HCT116 (cell line): ENCODE measurements at regions not wholly inside any gene's neighbourhood (a gene's known extent, or its start where the extent isn't known, plus 50 kb on each side); places are given as distances from the start of the nearest gene placed in this dataset.

Experiments used
- ATAC-seq: fragments of 200-7000 bp; cut with Tn5 transposase; 2 replicates; pipeline ENCODE4 v1.9.1; 2020; ENCODE audit warnings: mild to moderate bottlenecking, moderate library complexity
- BruUV-seq: library from RNA; stranded (reverse); fragments of 400-500 nt; replicated peaks from 2 replicates; lab custom pipeline; 2021; lab: Mats Ljungman, UMichigan
- CTCF ChIA-PET: fragments of 300-600 bp; sonication (Branson Sonifier 250); formaldehyde crosslinking; loops from one replicate; lab custom pipeline; 2021; ENCODE audit warnings: antibody characterized with exemption; lab: Charles Lee
- POLR2A ChIA-PET: fragments of 300-600, 350-600 bp; sonication (Branson Sonifier 250); formaldehyde crosslinking; loops from one replicate; lab custom pipeline; 2021; ENCODE audit warnings: antibody characterized with exemption; lab: Charles Lee
- RAD21 ChIA-PET, 2 experiments: fragments of 300-600 bp; sonication (Branson Sonifier 250); formaldehyde crosslinking; loops; one replicate each; lab custom pipeline; 2023; ENCODE audit warnings: low total read pairs in 2 of 2; ENCODE audit not compliant: uncharacterized antibody in 2 of 2, unreplicated experiment in 2 of 2, low non-redundant PET in 1 of 2; lab: Charles Lee
- DNase-seq: peaks from one replicate; pipeline ENCODE4 v3.0.0-alpha.2; 2010; ENCODE audit warnings: low read depth, low spot score
- H2AFZ ChIP-seq: fragments of 200-600 bp; shearing (Covaris generic), sonication (generic); 2 replicates; pipeline ENCODE4 v1.6.1; 2017; ENCODE audit warnings: low read depth, mixed run types, mixed read lengths, antibody characterized with exemption, low read length; ENCODE audit not compliant: poor library complexity, severe bottlenecking
- H3K27ac ChIP-seq: 2 replicates; pipeline ENCODE4 v1.5.1; 2012; ENCODE audit warnings: low read depth, low read length
- H3K27me3 ChIP-seq: fragments of 200-600 bp; sonication (generic); 2 replicates; pipeline ENCODE4 v1.6.1; 2016; ENCODE audit warnings: mixed run types, low read length, mixed read lengths; ENCODE audit not compliant: insufficient read depth
- H3K36me3 ChIP-seq, 2 experiments: fragments of 200-500 bp in 1 of 2; fragments of 200-600 bp in 1 of 2; sonication (Bioruptor generic) in 1 of 2; sonication (generic) in 1 of 2; 2 replicates each; pipeline versions ENCODE4 v1.5.1 to v1.6.1; 2014 to 2016; ENCODE audit warnings: low read length in 2 of 2, inconsistent platforms in 1 of 2, mixed read lengths in 1 of 2, mixed run types in 1 of 2; ENCODE audit not compliant: insufficient read depth in 2 of 2, control insufficient read depth in 1 of 2
- H3K4me1 ChIP-seq, 2 experiments: fragments of 200-600 bp in 1 of 2; sonication (generic) in 1 of 2; 2 replicates each; pipeline versions ENCODE4 v1.5.1 to v1.6.1; 2012 to 2017; ENCODE audit warnings: low read length in 2 of 2, inconsistent platforms in 1 of 2, mild to moderate bottlenecking in 1 of 2, mixed read lengths in 1 of 2, mixed run types in 1 of 2, moderate library complexity in 1 of 2; ENCODE audit not compliant: insufficient read depth in 2 of 2, control insufficient read depth in 1 of 2
- H3K4me2 ChIP-seq: fragments of 200-600 bp; sonication (generic); 2 replicates; pipeline ENCODE4 v1.6.1; 2017; ENCODE audit warnings: mixed run types, low read length, mixed read lengths
- H3K4me3 ChIP-seq, 2 experiments: fragments of 200-600 bp in 1 of 2; sonication (generic) in 1 of 2; replicated peaks in 1 of 2; 2 replicates each; pipeline ENCODE4 v1.5.1; 2011 to 2016; ENCODE audit warnings: low read length in 2 of 2, control low read depth in 1 of 2, low read depth in 1 of 2, mild to moderate bottlenecking in 1 of 2, mixed read lengths in 1 of 2, mixed run types in 1 of 2
- H3K79me2 ChIP-seq: fragments of 200-600 bp; sonication (generic); 2 replicates; pipeline ENCODE4 v1.6.1; 2017; ENCODE audit warnings: mild to moderate bottlenecking, mixed run types, low read length, moderate library complexity, mixed read lengths; ENCODE audit not compliant: insufficient read depth
- H3K9ac ChIP-seq: fragments of 200-600 bp; sonication (generic); 2 replicates; pipeline ENCODE4 v1.6.1; 2016; ENCODE audit warnings: low read length, mixed read lengths
- H3K9me2 ChIP-seq: fragments of 200-600 bp; sonication (generic), shearing (Covaris generic); 2 replicates; pipeline ENCODE4 v1.6.1; 2017; ENCODE audit warnings: mixed run types, mild to moderate bottlenecking, moderate library complexity; ENCODE audit not compliant: insufficient read depth
- H3K9me3 ChIP-seq, 2 experiments: fragments of 200-500 bp in 1 of 2; fragments of 200-600 bp in 1 of 2; sonication (Bioruptor generic) in 1 of 2; sonication (generic) in 1 of 2; 2 replicates each; pipeline ENCODE4 v1.6.1; 2014 to 2017; ENCODE audit warnings: low read length in 2 of 2, mixed read lengths in 2 of 2, inconsistent platforms in 1 of 2, low read depth in 1 of 2, mild to moderate bottlenecking in 1 of 2, mixed run types in 1 of 2, moderate library complexity in 1 of 2; ENCODE audit not compliant: control insufficient read depth in 1 of 2, insufficient read depth in 1 of 2
- H4K20me1 ChIP-seq: fragments of 200-600 bp; sonication (generic), shearing (Covaris generic); 2 replicates; pipeline ENCODE4 v1.6.1; 2017; ENCODE audit warnings: mixed run types, mild to moderate bottlenecking, moderate library complexity; ENCODE audit not compliant: insufficient read depth
- ATF3 ChIP-seq: IDR thresholded peaks from 2 replicates; pipeline ENCODE4 v1.6.1; 2012
- CBX3 ChIP-seq: IDR thresholded peaks from 2 replicates; pipeline ENCODE4 v1.6.1; 2012; ENCODE audit warnings: low read depth
- POLR2A ChIP-seq: IDR thresholded peaks from 2 replicates; pipeline ENCODE4 v1.7.0; 2011; ENCODE audit warnings: borderline replicate concordance; ENCODE audit not compliant: insufficient read depth, insufficient read length; ENCODE audit errors: extremely low read depth
- RAD21 ChIP-seq: IDR thresholded peaks from 2 replicates; pipeline ENCODE4 v1.6.1; 2012; ENCODE audit warnings: low read depth, mild to moderate bottlenecking
- SRF ChIP-seq: IDR thresholded peaks from 2 replicates; pipeline ENCODE4 v1.6.1; 2012; ENCODE audit warnings: low read depth
- YY1 ChIP-seq: IDR thresholded peaks from 2 replicates; pipeline ENCODE4 v1.6.1; 2011; ENCODE audit warnings: low read length, low read depth, moderate library complexity, mild to moderate bottlenecking; ENCODE audit not compliant: insufficient replicate concordance; ENCODE audit errors: extremely low read depth
- ZBTB33 ChIP-seq: IDR thresholded peaks from 2 replicates; pipeline ENCODE4 v1.6.1; 2011; ENCODE audit warnings: mild to moderate bottlenecking, low read length, moderate library complexity; ENCODE audit not compliant: insufficient replicate concordance; ENCODE audit errors: extremely low read depth
- ZNF274 ChIP-seq: fragments of 200-500 bp; sonication (Bioruptor generic); IDR thresholded peaks from 2 replicates; pipeline ENCODE4 v1.6.1; 2014; ENCODE audit warnings: mild to moderate bottlenecking, low read depth, low read length, inconsistent platforms
- intact Hi-C: fragments of 100-400 bp; cut with micrococcal nuclease; formaldehyde crosslinking; loops from 2 replicates; pipeline ENCODE4 v1.10.0; 2022
- TF ChIP-seq, protein P1 (sequence below), 3 experiments: fragments of 200-600 bp in 1 of 3; sonication (generic) in 1 of 3; IDR thresholded peaks in 2 of 3; conservative IDR thresholded peaks in 1 of 3; 2 replicates each; pipeline ENCODE4 v1.5.1; 2012 to 2017; ENCODE audit warnings: low read depth in 2 of 3, low read length in 2 of 3, antibody characterized with exemption in 1 of 3, borderline replicate concordance in 1 of 3, control low read depth in 1 of 3, mild to moderate bottlenecking in 1 of 3, mixed read lengths in 1 of 3, mixed run types in 1 of 3, moderate library complexity in 1 of 3; ENCODE audit not compliant: insufficient read depth in 1 of 3

DNA sequence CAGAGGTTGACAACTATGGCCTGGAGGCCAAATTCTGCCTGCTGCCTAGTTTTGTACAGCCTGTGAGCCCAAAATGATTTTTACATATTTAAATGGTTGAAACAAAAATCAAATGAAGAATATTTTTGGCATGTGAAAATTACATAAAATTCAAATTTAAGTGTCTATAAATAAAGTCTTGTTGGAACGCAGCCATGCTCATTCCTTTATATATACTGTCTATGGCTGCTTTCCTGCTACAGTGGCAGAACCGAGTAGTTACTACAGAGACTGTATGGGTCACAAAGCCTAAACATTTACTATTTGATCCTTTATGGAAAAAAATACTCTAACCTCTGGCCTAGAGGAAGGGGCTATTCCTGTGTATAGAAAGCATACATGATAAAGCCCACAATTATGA lies 290.4 kb downstream of the GLUD2 start:
- H2AFZ ChIP-seq = no peak overlapping the region
- no peak for ATAC-seq
- H3K27ac ChIP-seq = no peak overlapping the region
- no TSS peak for BruUV-seq
- ChIA-PET RAD21 (no interaction called here), POLR2A (no interaction called here), CTCF (no interaction called here)
- H3K9ac ChIP-seq = no peak overlapping the region
- H3K4me3 ChIP-seq = no peak overlapping the region
- no peaks in the 10 kb centered on the region for H3K27me3 ChIP-seq
- intact Hi-C loops = no loop called here
- H4K20me1 ChIP-seq = no peaks in the 10 kb centered on the region
- H3K9me3 ChIP-seq = no peaks in the 10 kb centered on the region
- DNase-seq = no peak
- H3K36me3 ChIP-seq = no peaks in the 10 kb centered on the region
- no peaks in the 10 kb centered on the region for H3K79me2 ChIP-seq
- TF ChIP-seq SRF (no peak), YY1 (no peak), CBX3 (no peak), ZNF274 (no peak), POLR2A (no peak), ATF3 (no peak), RAD21 (no peak)
- H3K4me2 ChIP-seq = no peak overlapping the region
- H3K9me2 ChIP-seq = no peaks in the 10 kb centered on the region
- H3K4me1 ChIP-seq = peaks cover 14 to 17% of the 10 kb centered on the region in 2 experiments

- TF ChIP-seq ZBTB33 = no peak
- TF ChIP-seq, protein P1, sequence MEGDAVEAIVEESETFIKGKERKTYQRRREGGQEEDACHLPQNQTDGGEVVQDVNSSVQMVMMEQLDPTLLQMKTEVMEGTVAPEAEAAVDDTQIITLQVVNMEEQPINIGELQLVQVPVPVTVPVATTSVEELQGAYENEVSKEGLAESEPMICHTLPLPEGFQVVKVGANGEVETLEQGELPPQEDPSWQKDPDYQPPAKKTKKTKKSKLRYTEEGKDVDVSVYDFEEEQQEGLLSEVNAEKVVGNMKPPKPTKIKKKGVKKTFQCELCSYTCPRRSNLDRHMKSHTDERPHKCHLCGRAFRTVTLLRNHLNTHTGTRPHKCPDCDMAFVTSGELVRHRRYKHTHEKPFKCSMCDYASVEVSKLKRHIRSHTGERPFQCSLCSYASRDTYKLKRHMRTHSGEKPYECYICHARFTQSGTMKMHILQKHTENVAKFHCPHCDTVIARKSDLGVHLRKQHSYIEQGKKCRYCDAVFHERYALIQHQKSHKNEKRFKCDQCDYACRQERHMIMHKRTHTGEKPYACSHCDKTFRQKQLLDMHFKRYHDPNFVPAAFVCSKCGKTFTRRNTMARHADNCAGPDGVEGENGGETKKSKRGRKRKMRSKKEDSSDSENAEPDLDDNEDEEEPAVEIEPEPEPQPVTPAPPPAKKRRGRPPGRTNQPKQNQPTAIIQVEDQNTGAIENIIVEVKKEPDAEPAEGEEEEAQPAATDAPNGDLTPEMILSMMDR (IDR thresholded peaks at IDR 0.05 in 2 of 3, conservative IDR thresholded peaks at IDR 0.05 in 1 of 3; ENCODE audit: borderline replicate concordance in 1 of 3, insufficient read depth in 1 of 3, low read depth in 2 of 3, low read length in 2 of 3) = no peak
- Histone ChIP-seq H3K4me3 (no peak overlapping the region), H3K9me3 (no peaks in the 10 kb centered on the region), H4K20me1 (no peaks in the 10 kb centered on the region), H3K27me3 (no peaks in the 10 kb centered on the region), H3K4me2 (no peak overlapping the region), H3K36me3 (no peaks in the 10 kb centered on the region), H3K9ac (no peak overlapping the region), H3K79me2 (no peaks in the 10 kb centered on the region), H3K9me2 (no peaks in the 10 kb centered on the region), H3K27ac (no peak overlapping the region), H2AFZ (no peak overlapping the region), H3K4me1 (no peaks in the 10 kb centered on the region)
- ChIA-PET POLR2A (no interaction called here), RAD21 (no interaction called here), CTCF (no interaction called here)
- intact Hi-C loops = no loop called here
- DNase-seq (no peak), ATAC-seq (no peak)
- no TSS peak for BruUV-seq
These were observed 301.9 kb downstream of the GLUD2 start for GRCh38 chrX:121349263-121349662.
